Left ventricle myocardium inferior (tissue), 1 donor: ENCODE measurements at regions not wholly inside any gene's neighbourhood (a gene's known extent, or its start where the extent isn't known, plus 50 kb on each side); places are given as distances from the start of the nearest gene placed in this dataset.

Experiments
- DNase-seq: peaks from one replicate; pipeline ENCODE4 v3.0.0-alpha.2; 2020
- H3K27ac ChIP-seq: fragments of 200-600 bp; replicated peaks from 2 replicates; pipeline ENCODE4 v1.8.0; 2021
- H3K27me3 ChIP-seq: fragments of 200-600 bp; 2 replicates; pipeline ENCODE4 v1.8.0; 2021; ENCODE audit warnings: low read depth
- H3K36me3 ChIP-seq: fragments of 200-600 bp; 2 replicates; pipeline ENCODE4 v1.8.0; 2021
- H3K4me1 ChIP-seq: fragments of 200-600 bp; 2 replicates; pipeline ENCODE4 v1.8.0; 2021
- H3K4me3 ChIP-seq: fragments of 200-600 bp; 2 replicates; pipeline ENCODE4 v1.8.0; 2021; ENCODE audit warnings: mild to moderate bottlenecking, moderate library complexity
- H3K9me3 ChIP-seq: fragments of 200-600 bp; replicated peaks from 2 replicates; pipeline ENCODE4 v1.8.0; 2021
- intact Hi-C: fragments of 100-400 bp; cut with micrococcal nuclease; formaldehyde crosslinking; loops from one replicate; pipeline ENCODE4 v1.11.0; 2022
- TF ChIP-seq, protein P1 (sequence below): fragments of 200-600 bp; IDR thresholded peaks from 2 replicates; pipeline ENCODE4 v1.8.0; 2021; ENCODE audit warnings: antibody characterized with exemption, mild to moderate bottlenecking, borderline replicate concordance
- donor health status: DM: no; HTN: yes; CAD: no; lungs with severe emphysema.

GRCh38 chr18:51438797-51439350, 241.4 kb upstream of the MEX3C start:
- H3K36me3 ChIP-seq: no peaks in the 10 kb centered on the region
- H3K4me1 ChIP-seq: no peaks in the 10 kb centered on the region
- H3K27me3 ChIP-seq: peaks cover 23% of the 10 kb centered on the region
- H3K4me3 ChIP-seq: no peak overlapping the region
- TF ChIP-seq, protein P1, sequence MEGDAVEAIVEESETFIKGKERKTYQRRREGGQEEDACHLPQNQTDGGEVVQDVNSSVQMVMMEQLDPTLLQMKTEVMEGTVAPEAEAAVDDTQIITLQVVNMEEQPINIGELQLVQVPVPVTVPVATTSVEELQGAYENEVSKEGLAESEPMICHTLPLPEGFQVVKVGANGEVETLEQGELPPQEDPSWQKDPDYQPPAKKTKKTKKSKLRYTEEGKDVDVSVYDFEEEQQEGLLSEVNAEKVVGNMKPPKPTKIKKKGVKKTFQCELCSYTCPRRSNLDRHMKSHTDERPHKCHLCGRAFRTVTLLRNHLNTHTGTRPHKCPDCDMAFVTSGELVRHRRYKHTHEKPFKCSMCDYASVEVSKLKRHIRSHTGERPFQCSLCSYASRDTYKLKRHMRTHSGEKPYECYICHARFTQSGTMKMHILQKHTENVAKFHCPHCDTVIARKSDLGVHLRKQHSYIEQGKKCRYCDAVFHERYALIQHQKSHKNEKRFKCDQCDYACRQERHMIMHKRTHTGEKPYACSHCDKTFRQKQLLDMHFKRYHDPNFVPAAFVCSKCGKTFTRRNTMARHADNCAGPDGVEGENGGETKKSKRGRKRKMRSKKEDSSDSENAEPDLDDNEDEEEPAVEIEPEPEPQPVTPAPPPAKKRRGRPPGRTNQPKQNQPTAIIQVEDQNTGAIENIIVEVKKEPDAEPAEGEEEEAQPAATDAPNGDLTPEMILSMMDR: no peak
- no peak overlapping the region for H3K27ac ChIP-seq
- intact Hi-C loops: no loop called here
- H3K9me3 ChIP-seq: no peaks in the 10 kb centered on the region
- no peak for DNase-seq

GRCh38 chr18:51442012-51442411, 244.5 kb upstream of the MEX3C start:
- Histone ChIP-seq H3K4me3 (no peak overlapping the region), H3K36me3 (no peaks in the 10 kb centered on the region), H3K4me1 (peaks cover 3% of the 10 kb centered on the region), H3K9me3 (no peaks in the 10 kb centered on the region), H3K27ac (no peak overlapping the region), H3K27me3 (peaks cover 18% of the 10 kb centered on the region)
- intact Hi-C loops: no loop called here
- DNase-seq: no peak
- TF ChIP-seq, protein P1: no peak

DNA sequence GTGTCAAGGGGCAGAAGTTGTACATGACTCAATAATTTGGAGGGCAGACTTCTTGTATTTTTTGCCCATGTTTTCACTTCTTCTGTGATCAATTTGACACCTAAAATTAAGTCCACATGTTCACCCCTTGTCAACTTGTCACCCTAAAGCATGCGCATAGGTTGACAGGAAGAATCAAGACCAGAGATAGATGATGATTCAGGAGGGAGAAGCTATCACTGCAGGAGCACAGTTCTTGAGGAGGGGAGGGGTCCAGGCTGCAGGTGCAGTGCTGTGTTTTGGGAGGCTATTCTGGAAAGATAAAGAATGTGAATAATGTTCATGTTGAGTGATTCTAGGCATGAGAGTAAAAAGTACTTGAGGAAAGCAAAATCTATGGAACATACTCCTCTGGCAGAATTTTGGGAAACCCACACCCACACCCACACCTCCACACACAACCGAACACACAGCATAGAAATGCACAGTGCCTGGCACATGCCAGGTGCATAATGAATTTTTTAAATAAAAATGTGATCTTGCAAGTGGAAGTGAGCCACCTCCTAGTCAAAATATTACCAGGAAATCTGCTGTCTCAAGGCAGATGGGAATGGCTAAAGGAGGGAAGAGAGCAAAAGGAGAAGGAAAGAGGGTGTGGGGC, 249.2 kb upstream of the MEX3C start:
- TF ChIP-seq, protein P1: no peak
- no peak for DNase-seq
- Histone ChIP-seq H3K36me3 (no peaks in the 10 kb centered on the region), H3K4me3 (no peak overlapping the region), H3K27me3 (no peaks in the 10 kb centered on the region), H3K4me1 (peaks cover 16% of the 10 kb centered on the region), H3K9me3 (no peaks in the 10 kb centered on the region), H3K27ac (peak overlapping the region; percentile 63)
- intact Hi-C loops: no loop called here

DNA sequence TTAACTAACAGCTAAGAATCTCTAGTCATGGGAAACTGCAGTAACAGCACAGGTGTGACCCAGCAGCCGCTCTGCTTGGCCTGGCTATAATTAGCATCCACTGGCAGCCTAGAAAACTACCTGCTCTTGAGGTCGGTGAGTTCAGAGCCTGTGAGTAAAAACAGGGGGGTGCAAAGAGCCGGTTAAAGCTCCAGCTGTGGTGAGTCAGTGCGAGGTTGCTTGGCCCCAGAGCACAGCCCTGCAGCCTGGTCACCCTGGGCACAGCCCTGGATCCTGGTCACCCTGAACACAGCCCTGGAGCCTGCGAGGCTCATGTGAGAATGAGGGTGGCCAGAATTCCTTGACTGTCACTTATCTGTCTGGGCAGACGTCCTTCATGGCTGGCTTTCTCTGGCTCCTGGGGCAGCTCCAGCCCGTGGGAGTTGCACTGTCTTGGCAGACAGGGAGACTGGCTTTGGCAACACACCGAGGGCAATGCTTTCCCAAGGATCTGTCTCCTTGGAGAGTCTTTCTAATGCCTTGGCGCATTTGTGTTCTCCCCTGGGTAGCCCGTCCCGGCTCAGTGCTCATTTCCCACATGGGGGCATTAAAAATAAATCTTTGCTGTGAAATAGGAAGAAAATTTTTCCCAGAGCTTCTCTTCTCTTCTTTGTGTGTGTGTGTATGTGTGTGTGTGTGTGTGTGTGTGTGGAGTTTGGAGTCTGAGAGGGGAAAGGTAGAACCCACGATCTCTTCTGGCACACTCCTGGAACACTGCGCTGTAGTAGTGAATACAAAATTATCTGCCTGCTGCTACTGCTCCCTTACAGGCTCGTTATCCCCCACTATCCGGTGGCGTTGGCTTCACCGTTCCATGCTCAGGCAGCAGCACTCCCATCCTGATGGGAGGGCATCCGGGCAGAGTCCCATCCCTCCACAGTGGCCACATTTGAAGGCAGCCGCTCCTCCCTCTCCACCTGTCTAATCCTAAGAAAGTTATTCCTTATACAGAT, 250.2 kb upstream of the MEX3C start:
- DNase-seq: peak; percentile 24
- Histone ChIP-seq H3K9me3 (no peaks in the 10 kb centered on the region), H3K27ac (peak overlapping the region; percentile 63), H3K36me3 (no peaks in the 10 kb centered on the region), H3K4me3 (no peak overlapping the region), H3K27me3 (no peaks in the 10 kb centered on the region), H3K4me1 (peaks cover 16% of the 10 kb centered on the region)
- intact Hi-C loops: no loop called here
- TF ChIP-seq, protein P1: no peak

DNA sequence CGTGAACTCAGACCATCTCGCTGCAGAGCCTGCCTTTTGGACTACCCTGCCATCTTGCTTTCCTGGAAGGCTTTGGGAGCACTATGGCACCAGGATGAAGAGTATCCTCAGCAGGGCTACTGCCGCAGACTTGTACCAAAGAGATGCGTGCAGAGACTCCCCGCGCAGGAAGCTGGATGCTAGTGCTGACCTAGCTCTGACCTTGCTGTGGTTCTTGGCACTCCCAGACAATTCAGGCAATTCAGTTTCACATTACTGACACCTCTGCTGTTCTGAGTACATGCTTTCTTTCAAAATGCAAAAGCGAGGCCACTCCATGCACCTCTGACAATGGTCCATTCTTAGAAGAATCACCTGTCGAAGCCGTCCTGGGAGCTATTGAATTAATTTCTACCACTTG, 251.5 kb upstream of the MEX3C start:
- Histone ChIP-seq H3K27ac (no peak overlapping the region), H3K27me3 (no peaks in the 10 kb centered on the region), H3K9me3 (no peaks in the 10 kb centered on the region), H3K36me3 (no peaks in the 10 kb centered on the region), H3K4me1 (peaks cover 16% of the 10 kb centered on the region), H3K4me3 (no peak overlapping the region)
- TF ChIP-seq, protein P1: no peak
- DNase-seq: no peak
- intact Hi-C loops: no loop called here
